COR-L47 (cell line): ENCODE measurements at regions not wholly inside any gene's neighbourhood (a gene's known extent, or its start where the extent isn't known, plus 50 kb on each side); places are given as distances from the start of the nearest gene placed in this dataset.

Experiments
- DNase-seq: peaks from one replicate; lab custom pipeline; 2025; lab: John Stamatoyannopoulos, UW

GRCh38 chrX:130974323-130974722 is 71.3 kb upstream of the ENOX2 start:
- DNase-seq, result no peak

DNA sequence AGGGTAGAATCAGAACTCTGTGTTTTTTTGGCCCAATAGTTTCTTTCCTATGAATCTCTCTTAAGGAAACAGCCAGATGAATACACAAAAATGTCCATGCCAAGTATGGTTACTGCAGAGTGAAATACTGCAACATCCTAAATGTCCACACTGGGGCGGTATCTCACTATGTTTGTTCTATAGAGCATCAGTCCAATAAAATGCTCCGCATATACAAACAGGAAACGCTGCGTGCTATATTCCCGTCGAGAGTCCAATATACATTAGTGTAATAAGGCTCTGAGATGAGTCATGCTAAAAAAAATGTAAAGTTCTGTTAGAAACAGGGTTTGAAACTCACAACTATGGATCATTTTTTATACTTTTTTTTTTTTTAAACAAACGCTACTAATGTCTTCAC is 72.9 kb upstream of the ENOX2 start:
- no peak for DNase-seq

GRCh38 chrX:130981836-130982235 is 76.3 kb upstream of the ARHGAP36 start:
- no peak for DNase-seq

DNA sequence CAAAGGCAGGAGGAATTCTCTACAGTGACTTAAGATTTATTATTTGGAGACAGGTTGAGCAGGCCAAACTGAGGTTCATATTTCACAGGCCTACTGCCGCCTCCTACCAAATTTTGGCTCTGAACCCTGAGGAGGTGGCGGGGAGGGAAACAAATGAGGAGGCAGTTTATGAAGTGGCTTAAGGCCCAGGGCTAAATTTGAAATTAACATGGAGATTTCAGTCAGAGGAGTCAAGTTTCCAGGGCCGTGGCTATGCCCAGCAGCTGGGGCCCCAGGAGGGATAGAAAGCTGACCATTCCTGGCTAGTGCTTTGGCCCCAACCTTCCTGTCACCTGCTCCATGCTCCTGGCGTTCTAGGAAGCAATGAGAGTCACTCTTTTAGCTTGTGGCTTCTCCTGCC is 73.4 kb upstream of the ARHGAP36 start:
- no peak for DNase-seq

GRCh38 chrX:130987241-130987640 is 70.9 kb upstream of the ARHGAP36 start:
- no peak for DNase-seq

DNA sequence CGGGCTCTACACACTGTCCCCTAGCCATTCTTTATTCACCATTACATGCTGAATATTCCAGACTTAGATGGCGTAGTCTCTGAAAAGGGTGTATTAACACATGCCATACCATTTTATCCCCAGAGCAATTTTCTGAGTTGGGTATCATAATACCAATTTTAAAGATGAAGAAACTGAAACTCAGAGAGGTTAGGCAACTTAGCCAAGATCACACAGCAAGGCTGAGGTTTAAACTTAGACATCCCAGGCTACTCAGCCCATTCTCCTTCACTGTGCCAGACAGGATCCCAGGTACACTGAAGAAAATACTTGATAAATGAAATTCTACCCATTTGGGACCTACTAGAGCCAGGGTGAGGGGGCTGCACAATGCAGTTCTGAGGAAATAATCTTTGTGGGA is 67.4 kb upstream of the ARHGAP36 start:
- no peak for DNase-seq

DNA sequence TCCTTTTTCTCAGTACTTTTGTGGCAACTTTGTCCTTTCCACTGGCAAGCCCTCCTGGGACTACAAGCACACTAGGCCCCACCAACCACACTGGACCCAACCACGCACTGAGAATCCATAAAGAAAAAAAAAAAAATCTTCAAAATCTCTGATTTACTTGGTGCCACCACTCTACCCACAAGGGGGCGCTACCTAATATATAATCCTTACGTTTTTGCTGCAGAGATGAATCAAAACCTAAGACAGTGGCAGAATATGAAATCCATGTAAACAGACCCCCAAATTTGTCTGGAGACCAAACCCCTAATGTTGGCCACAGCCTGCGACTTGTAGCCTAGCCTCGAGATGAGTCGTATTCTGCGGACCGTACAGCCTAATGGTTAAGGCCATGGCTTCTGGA is 63.5 kb upstream of the ARHGAP36 start:
- peak; percentile 2 for DNase-seq

DNA sequence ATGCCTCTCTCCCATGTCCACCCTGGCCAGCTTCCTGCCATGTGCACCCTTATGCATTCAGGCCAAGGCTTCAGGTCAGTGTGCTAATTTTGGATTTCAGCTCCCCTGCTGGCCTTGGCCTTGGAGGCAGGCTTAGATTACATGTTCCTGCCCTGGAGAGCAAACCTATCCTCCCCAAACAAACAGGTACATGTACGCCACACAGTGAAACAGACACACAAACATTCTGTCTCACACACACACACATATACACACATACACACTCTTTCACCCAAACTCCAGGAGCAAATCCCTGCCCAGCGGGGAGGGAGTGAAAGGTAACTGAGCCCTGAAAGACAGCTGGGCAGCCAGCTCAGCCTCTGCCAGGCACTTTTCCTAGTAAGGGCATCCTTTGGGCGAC is 62.7 kb upstream of the ARHGAP36 start:
- DNase-seq, result no peak

DNA sequence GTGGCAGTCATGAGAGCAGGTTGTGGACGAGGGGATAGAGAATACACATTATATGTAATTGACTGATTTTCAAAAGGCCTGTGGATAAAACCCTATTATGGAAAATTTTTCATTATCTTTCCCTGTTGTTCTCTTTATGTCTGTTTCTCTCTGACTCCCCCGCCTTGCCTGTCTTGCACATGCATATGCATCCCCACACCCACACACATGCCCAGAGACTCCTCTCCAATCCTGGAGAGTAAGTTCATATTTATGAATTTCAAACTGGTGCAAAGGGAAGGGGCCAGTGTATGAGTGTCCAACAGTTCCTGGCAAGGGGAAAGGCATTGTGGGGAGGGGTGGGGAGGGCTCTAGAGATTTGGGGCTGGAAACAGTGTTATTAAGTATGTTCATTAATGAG is 60.8 kb upstream of the ARHGAP36 start:
- DNase-seq, result no peak

DNA sequence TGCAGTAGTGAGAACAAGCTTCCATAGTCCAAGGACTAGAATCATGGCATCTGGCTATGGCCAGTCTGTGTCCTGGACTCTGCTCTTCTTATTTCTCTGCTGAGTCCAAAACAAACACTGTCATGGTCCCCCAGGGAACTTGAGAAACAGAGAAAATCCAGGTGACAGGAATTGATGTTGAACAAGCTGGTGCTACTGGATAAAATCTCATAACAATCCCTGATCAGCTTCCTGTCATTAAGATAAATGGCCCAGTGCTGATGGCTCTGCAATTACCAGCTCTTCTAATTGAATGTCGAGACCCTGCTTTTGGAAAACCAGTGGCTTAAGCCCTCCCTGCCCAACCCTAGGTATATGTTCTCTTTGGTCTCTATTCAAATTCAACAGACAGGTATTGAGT is 58.8 kb upstream of the ARHGAP36 start:
- DNase-seq, result no peak
